ENCODE measurements at regions not wholly inside any gene's neighbourhood (a gene's known extent, or its start where the extent isn't known, plus 50 kb on each side); places are given as distances from the start of the nearest gene placed in this dataset.

DNA sequence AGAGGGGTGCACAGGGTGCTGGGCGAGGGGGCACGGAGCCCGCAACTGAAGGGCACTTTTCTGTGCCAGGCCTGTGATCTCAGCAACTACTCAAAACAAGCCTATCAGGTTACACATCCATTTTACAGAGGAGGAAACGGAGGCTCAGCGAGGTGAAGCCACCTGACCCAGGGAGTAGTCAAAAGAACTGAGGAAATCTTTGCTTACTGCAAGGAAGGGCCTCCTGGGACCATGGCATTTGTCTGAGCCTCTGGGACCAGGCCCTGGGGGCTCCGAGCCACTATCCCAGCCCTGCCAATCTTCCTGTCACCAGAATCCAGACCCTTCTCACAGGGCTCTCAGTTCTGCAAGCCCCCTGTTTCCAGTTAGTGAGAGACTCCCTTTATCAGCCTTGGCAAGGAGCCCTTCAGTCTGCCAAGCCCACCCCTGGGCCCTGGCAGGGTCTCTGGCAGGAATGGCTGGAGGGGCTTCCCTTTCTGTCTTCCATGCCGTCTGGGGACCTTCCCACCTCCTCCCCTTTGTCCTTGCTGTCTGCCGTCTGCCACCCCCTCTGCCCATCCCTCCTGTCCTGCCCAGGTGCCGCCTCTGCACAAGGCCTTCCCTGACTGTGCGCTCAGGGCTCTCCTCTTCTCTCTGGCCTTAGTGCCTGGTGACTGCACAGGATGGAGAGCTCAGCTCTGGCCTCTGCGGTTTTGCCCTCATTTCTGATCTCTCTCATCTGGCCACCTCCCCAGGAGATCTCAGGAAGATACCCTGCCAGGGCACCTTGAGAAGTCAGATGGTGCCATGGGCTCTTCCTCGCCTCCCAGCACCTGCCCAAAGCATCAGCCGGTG is 194.7 kb upstream of the GLI2 start:
- Histone ChIP-seq H3K27ac (no peak overlapping the region), H3K4me1 (ENCODE audit: low read depth) (no peaks in the 10 kb centered on the region), H3K36me3 (no peaks in the 10 kb centered on the region), H3K9me3 (ENCODE audit: low read depth) (no peaks in the 10 kb centered on the region), H3K4me3 (no peak overlapping the region), H3K27me3 (peaks cover 6% of the 10 kb centered on the region)
- TF ChIP-seq, protein P1, sequence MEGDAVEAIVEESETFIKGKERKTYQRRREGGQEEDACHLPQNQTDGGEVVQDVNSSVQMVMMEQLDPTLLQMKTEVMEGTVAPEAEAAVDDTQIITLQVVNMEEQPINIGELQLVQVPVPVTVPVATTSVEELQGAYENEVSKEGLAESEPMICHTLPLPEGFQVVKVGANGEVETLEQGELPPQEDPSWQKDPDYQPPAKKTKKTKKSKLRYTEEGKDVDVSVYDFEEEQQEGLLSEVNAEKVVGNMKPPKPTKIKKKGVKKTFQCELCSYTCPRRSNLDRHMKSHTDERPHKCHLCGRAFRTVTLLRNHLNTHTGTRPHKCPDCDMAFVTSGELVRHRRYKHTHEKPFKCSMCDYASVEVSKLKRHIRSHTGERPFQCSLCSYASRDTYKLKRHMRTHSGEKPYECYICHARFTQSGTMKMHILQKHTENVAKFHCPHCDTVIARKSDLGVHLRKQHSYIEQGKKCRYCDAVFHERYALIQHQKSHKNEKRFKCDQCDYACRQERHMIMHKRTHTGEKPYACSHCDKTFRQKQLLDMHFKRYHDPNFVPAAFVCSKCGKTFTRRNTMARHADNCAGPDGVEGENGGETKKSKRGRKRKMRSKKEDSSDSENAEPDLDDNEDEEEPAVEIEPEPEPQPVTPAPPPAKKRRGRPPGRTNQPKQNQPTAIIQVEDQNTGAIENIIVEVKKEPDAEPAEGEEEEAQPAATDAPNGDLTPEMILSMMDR (IDR thresholded peaks at IDR 0.05; ENCODE audit: low read depth, low read length) = no peak
- DNase-seq (ENCODE audit: low read depth in 1 of 2, low spot score in 1 of 2) = no peak

DNA sequence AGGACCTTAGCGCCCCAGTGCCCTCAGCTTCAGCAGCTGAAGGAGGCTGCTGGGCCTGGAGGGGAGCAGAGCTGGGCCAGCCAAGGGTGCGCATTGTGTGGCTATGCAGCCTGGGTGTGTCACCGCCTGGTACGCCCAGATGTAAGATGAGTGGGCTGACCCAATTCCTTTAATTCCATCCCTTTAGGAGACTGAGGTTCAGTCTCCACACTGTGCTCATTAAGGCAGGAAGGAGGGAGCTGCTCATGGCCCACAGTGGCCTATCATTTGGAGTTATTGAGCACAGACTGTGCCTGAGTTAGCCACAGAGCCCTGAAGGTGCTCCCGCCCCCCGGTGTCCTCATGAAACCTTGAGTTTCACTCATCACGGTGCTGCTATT is 194.1 kb upstream of the GLI2 start:
- H3K4me3 ChIP-seq = no peak overlapping the region
- no peaks in the 10 kb centered on the region for H3K9me3 ChIP-seq (ENCODE audit: low read depth)
- TF ChIP-seq, protein P1 (IDR thresholded peaks at IDR 0.05; ENCODE audit: low read depth, low read length) = no peak
- no peaks in the 10 kb centered on the region for H3K4me1 ChIP-seq (ENCODE audit: low read depth)
- H3K27ac ChIP-seq = no peak overlapping the region
- peaks cover 6% of the 10 kb centered on the region for H3K27me3 ChIP-seq
- no peaks in the 10 kb centered on the region for H3K36me3 ChIP-seq
- DNase-seq (ENCODE audit: low read depth in 1 of 2, low spot score in 1 of 2) = no peak

DNA sequence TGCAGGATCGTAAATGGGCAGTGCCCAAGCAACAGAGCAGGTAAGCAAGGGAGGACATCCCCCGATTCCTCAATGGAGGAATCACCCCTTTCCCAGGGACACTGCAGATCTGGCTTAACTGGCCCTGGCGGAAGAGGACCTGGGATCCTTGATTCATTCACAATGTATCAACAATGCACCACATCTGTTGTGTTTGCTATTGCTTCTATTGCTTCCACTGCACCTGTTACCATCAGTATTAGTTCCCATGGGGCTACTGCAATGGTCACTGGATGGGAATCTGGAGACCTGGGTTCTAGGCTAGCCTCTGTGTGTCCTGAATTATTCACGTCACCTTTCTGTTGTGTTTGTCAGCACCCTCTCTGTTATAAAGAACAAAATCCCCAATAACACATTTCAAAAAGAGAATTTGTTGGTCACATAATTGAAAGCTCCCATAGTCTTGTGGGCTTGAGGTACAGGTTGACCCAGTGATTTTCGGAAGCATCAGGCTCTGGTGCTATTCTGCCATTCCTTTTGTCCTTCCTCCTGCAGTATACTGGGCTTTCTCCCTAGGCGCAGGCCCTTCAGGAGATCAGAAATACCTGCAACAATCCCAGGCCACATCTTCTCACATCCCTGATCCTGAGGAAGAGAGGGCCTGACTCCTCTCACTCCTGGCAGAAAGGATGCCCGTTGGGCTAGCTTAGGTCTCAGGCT is 193.5 kb upstream of the GLI2 start:
- DNase-seq (ENCODE audit: low read depth in 1 of 2, low spot score in 1 of 2) = no peak
- Histone ChIP-seq H3K4me3 (no peak overlapping the region), H3K4me1 (ENCODE audit: low read depth) (no peaks in the 10 kb centered on the region), H3K36me3 (no peaks in the 10 kb centered on the region), H3K27ac (no peak overlapping the region), H3K27me3 (peaks cover 6% of the 10 kb centered on the region), H3K9me3 (ENCODE audit: low read depth) (no peaks in the 10 kb centered on the region)
- TF ChIP-seq, protein P1 (IDR thresholded peaks at IDR 0.05; ENCODE audit: low read depth, low read length) = no peak

DNA sequence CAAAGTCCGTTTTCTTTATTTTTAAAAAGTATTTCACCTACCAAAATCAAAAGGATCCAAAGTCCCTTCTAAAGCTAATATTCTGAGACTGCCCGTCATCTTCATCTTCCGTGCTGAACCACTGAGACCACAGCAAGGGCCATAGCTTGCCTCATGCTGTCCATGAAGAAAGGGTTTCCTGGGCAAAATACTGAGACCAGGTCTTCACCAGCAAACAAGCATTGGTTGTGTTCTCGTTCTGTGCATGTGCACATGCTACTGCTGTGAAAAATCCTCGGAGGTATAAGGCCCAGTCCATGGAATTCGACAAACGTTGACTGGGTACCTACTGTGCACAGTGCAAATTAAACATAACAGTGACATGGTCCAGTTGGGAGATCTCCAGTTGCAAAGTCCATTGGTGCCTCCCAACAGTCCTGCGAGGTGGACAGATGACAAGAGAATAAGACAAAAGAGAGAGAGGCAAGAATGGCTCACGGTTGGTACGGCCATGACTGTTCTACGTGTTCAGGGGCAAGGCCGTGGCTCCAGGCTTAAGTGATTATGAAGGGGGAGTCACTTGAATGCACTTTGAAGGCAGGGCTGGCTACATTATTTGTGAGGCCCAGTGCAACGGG is 192.6 kb upstream of the GLI2 start:
- no peak overlapping the region for H3K27ac ChIP-seq
- DNase-seq (ENCODE audit: low read depth in 1 of 2, low spot score in 1 of 2) = no peak
- H3K9me3 ChIP-seq (ENCODE audit: low read depth) = no peaks in the 10 kb centered on the region
- TF ChIP-seq, protein P1 (IDR thresholded peaks at IDR 0.05; ENCODE audit: low read depth, low read length) = no peak
- peaks cover 6% of the 10 kb centered on the region for H3K27me3 ChIP-seq
- no peak overlapping the region for H3K4me3 ChIP-seq
- no peaks in the 10 kb centered on the region for H3K36me3 ChIP-seq
- H3K4me1 ChIP-seq (ENCODE audit: low read depth) = no peaks in the 10 kb centered on the region

DNA sequence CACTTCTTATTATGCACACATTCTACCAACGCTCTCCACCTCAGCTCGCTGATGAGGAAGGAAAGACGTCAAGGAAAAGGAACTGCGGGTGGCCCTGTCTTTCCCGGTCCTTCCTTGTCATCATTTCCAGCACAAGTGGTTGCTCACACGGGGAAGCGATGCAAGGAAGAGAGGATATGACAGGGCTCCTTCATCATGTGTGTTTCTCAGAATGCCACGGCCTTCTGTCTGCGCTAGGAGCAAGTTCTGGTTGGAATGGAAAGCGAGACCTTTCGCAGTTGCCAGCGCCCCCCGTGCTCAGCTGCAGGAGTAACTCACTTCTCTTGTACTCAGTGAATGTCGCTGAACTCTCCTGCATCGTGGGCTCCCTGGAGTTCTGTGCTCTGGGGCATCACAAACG is 191.8 kb upstream of the GLI2 start:
- Histone ChIP-seq H3K27me3 (peaks cover 6% of the 10 kb centered on the region), H3K9me3 (ENCODE audit: low read depth) (no peaks in the 10 kb centered on the region), H3K4me3 (no peak overlapping the region), H3K27ac (no peak overlapping the region), H3K36me3 (no peaks in the 10 kb centered on the region), H3K4me1 (ENCODE audit: low read depth) (no peaks in the 10 kb centered on the region)
- TF ChIP-seq, protein P1 (IDR thresholded peaks at IDR 0.05; ENCODE audit: low read depth, low read length) = no peak
- no peak for DNase-seq (ENCODE audit: low read depth in 1 of 2, low spot score in 1 of 2)

All from cardiac muscle cell (in vitro differentiated cells and primary cell).